ENCODE measurements at regions not wholly inside any gene's neighbourhood (a gene's known extent, or its start where the extent isn't known, plus 50 kb on each side); places are given as distances from the start of the nearest gene placed in this dataset.
"Not testable (repeated sequence)": the region's sequence is repeated elsewhere in the genome, so short reads cannot be mapped to it uniquely, and the experiment has no call there.

DNA sequence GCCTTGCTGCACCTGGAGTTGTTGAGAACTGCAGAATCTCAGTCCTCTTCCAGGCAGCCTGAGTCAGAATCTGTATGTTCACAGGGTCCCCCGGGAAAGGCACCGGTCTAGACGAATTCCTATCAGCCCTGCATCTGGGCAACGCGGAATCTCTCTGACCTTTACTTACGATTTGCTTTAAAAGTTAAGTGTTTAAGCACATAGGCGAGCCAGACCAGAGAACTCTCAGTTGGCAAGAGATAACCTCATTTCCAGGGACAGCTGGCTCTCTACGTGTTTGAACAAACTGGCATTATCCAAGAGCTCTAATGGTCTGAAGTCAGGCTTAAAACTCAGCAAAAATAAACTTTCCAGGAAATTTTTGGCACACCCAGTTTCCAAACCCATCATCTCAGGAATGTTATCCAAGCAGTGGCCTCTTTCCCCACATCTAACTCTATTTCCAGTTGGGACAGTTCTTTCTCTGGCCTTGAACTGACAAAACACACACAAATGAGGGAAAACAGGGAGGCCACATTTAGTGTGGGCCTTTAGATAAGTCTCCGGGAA is 53.4 kb downstream of the HES1 start:
- H3K27ac ChIP-seq (ENCODE audit: low read length): no peak overlapping the region
- H3K36me3 ChIP-seq (ENCODE audit: insufficient read depth, low read length): no peaks in the 10 kb centered on the region
- H3K4me3 ChIP-seq (ENCODE audit: low read length): no peak overlapping the region
- no peaks in the 10 kb centered on the region for H3F3A ChIP-seq (ENCODE audit: insufficient read depth, low read length, poor library complexity, severe bottlenecking)
- no peaks in the 10 kb centered on the region for H3K9me3 ChIP-seq (ENCODE audit: low read length)
- H2AFZ ChIP-seq (ENCODE audit: low read depth, low read length): no peak overlapping the region
- TF ChIP-seq RAD21 (conservative IDR thresholded peaks at IDR 0.05) (no peak), EZH2 (IDR thresholded peaks at IDR 0.05; ENCODE audit: borderline replicate concordance, insufficient read depth, low read length, poor library complexity, severe bottlenecking) (no peak), MXI1 (conservative IDR thresholded peaks at IDR 0.05; ENCODE audit: poor library complexity, severe bottlenecking) (no peak), TAF1 (IDR thresholded peaks at IDR 0.05; ENCODE audit: low read depth) (no peak), SMC3 (conservative IDR thresholded peaks at IDR 0.05; ENCODE audit: poor library complexity) (no peak), EP300 (conservative IDR thresholded peaks at IDR 0.05; ENCODE audit: poor library complexity, severe bottlenecking) (no peak), POLR2AphosphoS5 (IDR thresholded peaks at IDR 0.05) (no peak), REST (IDR thresholded peaks at IDR 0.05; ENCODE audit: borderline replicate concordance) (no peak)
- TF ChIP-seq, protein P1, sequence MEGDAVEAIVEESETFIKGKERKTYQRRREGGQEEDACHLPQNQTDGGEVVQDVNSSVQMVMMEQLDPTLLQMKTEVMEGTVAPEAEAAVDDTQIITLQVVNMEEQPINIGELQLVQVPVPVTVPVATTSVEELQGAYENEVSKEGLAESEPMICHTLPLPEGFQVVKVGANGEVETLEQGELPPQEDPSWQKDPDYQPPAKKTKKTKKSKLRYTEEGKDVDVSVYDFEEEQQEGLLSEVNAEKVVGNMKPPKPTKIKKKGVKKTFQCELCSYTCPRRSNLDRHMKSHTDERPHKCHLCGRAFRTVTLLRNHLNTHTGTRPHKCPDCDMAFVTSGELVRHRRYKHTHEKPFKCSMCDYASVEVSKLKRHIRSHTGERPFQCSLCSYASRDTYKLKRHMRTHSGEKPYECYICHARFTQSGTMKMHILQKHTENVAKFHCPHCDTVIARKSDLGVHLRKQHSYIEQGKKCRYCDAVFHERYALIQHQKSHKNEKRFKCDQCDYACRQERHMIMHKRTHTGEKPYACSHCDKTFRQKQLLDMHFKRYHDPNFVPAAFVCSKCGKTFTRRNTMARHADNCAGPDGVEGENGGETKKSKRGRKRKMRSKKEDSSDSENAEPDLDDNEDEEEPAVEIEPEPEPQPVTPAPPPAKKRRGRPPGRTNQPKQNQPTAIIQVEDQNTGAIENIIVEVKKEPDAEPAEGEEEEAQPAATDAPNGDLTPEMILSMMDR (IDR thresholded peaks at IDR 0.05; ENCODE audit: poor library complexity, severe bottlenecking): no peak
- H4K20me1 ChIP-seq (ENCODE audit: insufficient read depth): no peaks in the 10 kb centered on the region
- H3K9ac ChIP-seq (ENCODE audit: low read length): no peak overlapping the region
- no peaks in the 10 kb centered on the region for H3K9me2 ChIP-seq (ENCODE audit: insufficient read depth, low read length)
- H3K4me2 ChIP-seq (ENCODE audit: low read length): no peak overlapping the region
- no peaks in the 10 kb centered on the region for H3K27me3 ChIP-seq (ENCODE audit: insufficient read depth, low read depth, low read length)
- H3K79me2 ChIP-seq (replicated peaks; ENCODE audit: insufficient read depth, low read length): no peaks in the 10 kb centered on the region

- not testable (repeated sequence) for H3K79me2 ChIP-seq (replicated peaks; ENCODE audit: insufficient read depth, low read length); H3K27me3 ChIP-seq (ENCODE audit: insufficient read depth, low read depth, low read length); H3K4me3 ChIP-seq (ENCODE audit: low read length); H3K36me3 ChIP-seq (ENCODE audit: insufficient read depth, low read length); H3F3A ChIP-seq (ENCODE audit: insufficient read depth, low read length, poor library complexity, severe bottlenecking); H3K27ac ChIP-seq (ENCODE audit: low read length); H3K4me2 ChIP-seq (ENCODE audit: low read length); H4K20me1 ChIP-seq (ENCODE audit: insufficient read depth); H3K9ac ChIP-seq (ENCODE audit: low read length); H3K9me3 ChIP-seq (ENCODE audit: low read length); H2AFZ ChIP-seq (ENCODE audit: low read depth, low read length); H3K9me2 ChIP-seq (ENCODE audit: insufficient read depth, low read length)
Observed at GRCh38 chr3:194191850-194192249, 55.9 kb downstream of the HES1 start.

All from neural cell (in vitro differentiated cells).